GM12878 (cell line): ENCODE measurements at regions not wholly inside any gene's neighbourhood (a gene's known extent, or its start where the extent isn't known, plus 50 kb on each side); places are given as distances from the start of the nearest gene placed in this dataset.

Source experiments
- ATAC-seq: fragments of 200-7000 bp; cut with Tn5 transposase; 3 replicates; pipeline ENCODE4 v1.9.1; 2020; ENCODE audit warnings: mild to moderate bottlenecking, moderate library complexity
- BruUV-seq: library from RNA; stranded (reverse); fragments of 400-500 nt; replicated peaks from 2 replicates; lab custom pipeline; 2021; lab: Mats Ljungman, UMichigan
- CTCF ChIA-PET: fragments of 300-600 bp; sonication (Branson Sonifier 250); formaldehyde crosslinking; extraction: SDS; loops from one replicate; lab custom pipeline; 2021; ENCODE audit warnings: inconsistent platforms; lab: Yijun Ruan, JAX
- POLR2A ChIA-PET: fragments of 350-600 bp; formaldehyde crosslinking; extraction: SDS; loops from one replicate; lab custom pipeline; 2021; ENCODE audit warnings: inconsistent platforms; lab: Charles Lee
- RAD21 ChIA-PET: fragments of 300-600 bp; sonication (Branson Sonifier 250); formaldehyde crosslinking; loops from one replicate; lab custom pipeline; 2023; ENCODE audit warnings: antibody characterized with exemption; ENCODE audit not compliant: unreplicated experiment; lab: Charles Lee
- SMC1A ChIA-PET: fragments of 300-600 bp; sonication (Branson Sonifier 250); formaldehyde crosslinking; loops from one replicate; lab custom pipeline; 2023; ENCODE audit not compliant: unreplicated experiment, uncharacterized antibody; lab: Charles Lee
- DNase-seq: peaks from one replicate; pipeline ENCODE4 v3.0.0-alpha.2; 2011; ENCODE audit warnings: low read depth, low spot score
- FAIRE-seq: peaks from 3 replicates; lab custom pipeline; 2011; peaks lifted over from hg19 to GRCh38; lab: Jason Lieb, UNC
- H2AFZ ChIP-seq: 2 replicates; pipeline ENCODE4 v1.6.0; 2011; ENCODE audit warnings: low read depth, low read length, control low read depth; ENCODE audit not compliant: control insufficient read depth
- H3K27ac ChIP-seq: 2 replicates; pipeline ENCODE4 v1.5.1; 2011; ENCODE audit warnings: control low read depth; ENCODE audit not compliant: control insufficient read depth, insufficient read depth
- H3K27me3 ChIP-seq, 2 experiments: replicated peaks in 1 of 2; 2 replicates each; pipeline versions ENCODE4 v1.6.0 to v1.6.1; 2011; ENCODE audit warnings: low read length in 1 of 2; ENCODE audit not compliant: control insufficient read depth in 2 of 2, insufficient read depth in 2 of 2
- H3K36me3 ChIP-seq, 2 experiments: 2 replicates each; pipeline ENCODE4 v1.5.1; 2011; ENCODE audit warnings: low read length in 1 of 2; ENCODE audit not compliant: control insufficient read depth in 2 of 2, insufficient read depth in 2 of 2
- H3K4me1 ChIP-seq: 2 replicates; pipeline ENCODE4 v1.6.1; 2011; ENCODE audit warnings: mild to moderate bottlenecking, low read length, moderate library complexity, mixed read lengths; ENCODE audit not compliant: control insufficient read depth, insufficient read depth
- H3K4me2 ChIP-seq: 2 replicates; pipeline ENCODE4 v1.6.0; 2011; ENCODE audit warnings: control low read depth; ENCODE audit not compliant: control insufficient read depth, insufficient read depth
- H3K4me3 ChIP-seq: fragments of 200-600 bp; sonication (generic); 2 replicates; pipeline ENCODE4 v1.5.1; 2016
- H3K79me2 ChIP-seq: 2 replicates; pipeline ENCODE4 v1.6.0; 2011; ENCODE audit warnings: low read length; ENCODE audit not compliant: control insufficient read depth, insufficient read depth
- H3K9ac ChIP-seq: 2 replicates; pipeline ENCODE4 v1.8.0; 2011; ENCODE audit warnings: low read length, control low read depth, mixed read lengths; ENCODE audit not compliant: control insufficient read depth, insufficient read depth
- H3K9me3 ChIP-seq: replicated peaks from 3 replicates; pipeline ENCODE4 v1.5.1; 2011; ENCODE audit warnings: mild to moderate bottlenecking, low read length; ENCODE audit not compliant: control insufficient read depth, insufficient read depth
- H4K20me1 ChIP-seq: 2 replicates; pipeline ENCODE4 v1.6.0; 2011; ENCODE audit not compliant: control insufficient read depth, insufficient read depth
- BHLHE40 ChIP-seq, 2 experiments: fragments of 450-650 bp in 1 of 2; IDR thresholded peaks; 2 replicates each; pipeline ENCODE4 v1.6.1; 2011 to 2017; ENCODE audit warnings: low read depth in 2 of 2, borderline replicate concordance in 1 of 2, improper control_type of control experiment in 1 of 2, low read length in 1 of 2, mild to moderate bottlenecking in 1 of 2
- CHD2 ChIP-seq: IDR thresholded peaks from 2 replicates; pipeline ENCODE4 v1.6.1; 2011; ENCODE audit warnings: low read depth, low read length, improper control_type of control experiment, borderline replicate concordance
- FOXM1 ChIP-seq: IDR thresholded peaks from 2 replicates; pipeline ENCODE4 v1.6.1; 2012; ENCODE audit warnings: low read depth, mild to moderate bottlenecking, inconsistent platforms, low read length, moderate library complexity
- HCFC1 ChIP-seq: fragments of 150-350 bp; IDR thresholded peaks from 2 replicates; pipeline ENCODE4 v1.6.1; 2014; ENCODE audit warnings: low read length
- KLF5 ChIP-seq: fragments of 450-650 bp; IDR thresholded peaks from 2 replicates; pipeline ENCODE4 v1.6.1; 2014; ENCODE audit warnings: mild to moderate bottlenecking; ENCODE audit not compliant: partially characterized antibody
- NR2C2 ChIP-seq: IDR thresholded peaks from 2 replicates; pipeline ENCODE4 v1.6.1; 2011; ENCODE audit warnings: borderline replicate concordance, low read depth; ENCODE audit not compliant: control insufficient read depth, insufficient read length
- SPI1 ChIP-seq: IDR thresholded peaks from 2 replicates; pipeline ENCODE4 v1.6.1; 2011; ENCODE audit warnings: low read depth, mild to moderate bottlenecking, low read length, moderate library complexity, borderline replicate concordance; ENCODE audit not compliant: insufficient read depth
- TCF12 ChIP-seq: IDR thresholded peaks from 2 replicates; pipeline ENCODE4 v1.6.1; 2011; ENCODE audit warnings: low read depth, mild to moderate bottlenecking, low read length
- ZNF207 ChIP-seq: fragments of 450-650 bp; IDR thresholded peaks from 2 replicates; pipeline ENCODE4 v1.6.1; 2014; ENCODE audit warnings: antibody characterized with exemption, mild to moderate bottlenecking, borderline replicate concordance
- WGBS: methylation state at CpG from one replicate; pipeline ENCODE4 v1.1.6; 2016; ENCODE audit warnings: low lambda C conversion rate; ENCODE audit not compliant: insufficient replicate concordance, insufficient coverage; ENCODE audit errors: missing lambda C conversion rate; 5-methylcytosine and 5-hydroxymethylcytosine counted together
- in situ Hi-C: fragments of 300-500 bp; cut with MboI; formaldehyde crosslinking; loops from 9 replicates; pipeline ENCODE4 v1.14.3; 2018; ENCODE audit warnings: mixed read lengths
- intact Hi-C: fragments of 100-400 bp; cut with micrococcal nuclease; formaldehyde crosslinking; loops from one replicate; pipeline ENCODE4 v1.14.2; 2022; ENCODE audit not compliant: unreplicated experiment
- TF ChIP-seq, protein P1 (sequence below): fragments of 450-650 bp; IDR thresholded peaks from 2 replicates; pipeline ENCODE4 v1.6.1; 2017; ENCODE audit warnings: antibody characterized with exemption, mild to moderate bottlenecking, moderate library complexity

DNA sequence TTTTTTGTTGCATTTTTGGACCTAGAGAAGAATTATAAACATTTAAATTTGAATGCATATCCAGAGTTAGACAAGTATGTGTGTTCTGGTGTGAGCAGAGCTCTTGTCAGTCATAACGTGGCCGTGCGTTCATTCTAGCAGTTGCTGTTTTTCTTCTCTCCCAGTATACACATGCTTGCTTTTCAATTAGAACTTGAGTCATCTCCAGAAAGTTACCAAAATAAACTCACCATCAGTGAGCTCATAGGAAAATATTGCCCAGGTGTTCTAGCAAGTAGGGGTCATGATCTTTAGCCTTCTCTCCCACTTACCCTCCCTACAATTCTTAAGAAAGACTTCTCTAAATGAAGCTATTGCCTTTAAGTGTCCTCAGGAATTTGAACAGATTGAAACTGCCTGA is 247.5 kb upstream of the TUT7 start:
- Histone ChIP-seq H4K20me1 (no peaks in the 10 kb centered on the region), H3K27me3 (no peaks in the 10 kb centered on the region; a peak in 1 of 4 replicates), H3K9ac (no peak overlapping the region), H3K9me3 (no peaks in the 10 kb centered on the region), H2AFZ (no peak overlapping the region), H3K36me3 (no peaks in the 10 kb centered on the region), H3K4me2 (no peak overlapping the region), H3K4me3 (no peak overlapping the region), H3K27ac (no peak overlapping the region), H3K4me1 (no peaks in the 10 kb centered on the region), H3K79me2 (no peaks in the 10 kb centered on the region)
- ChIA-PET RAD21 (no interaction called here), POLR2A (no interaction called here), CTCF (interaction anchor here (1.3 kb wide), 1 partner anchor 113 kb away, joined by 3 read pairs; no protein-coding TSS in a partner anchor), SMC1A (no interaction called here)
- intact Hi-C loops (no loop called here), in situ Hi-C loops (no loop called here)
- no peak for ATAC-seq
- BruUV-seq: no TSS peak
- FAIRE-seq: no peak
- DNase-seq: no peak
- no peak for TF ChIP-seq TCF12
- 31% methylated on average over 3 of the region's 3 CpGs for WGBS

DNA sequence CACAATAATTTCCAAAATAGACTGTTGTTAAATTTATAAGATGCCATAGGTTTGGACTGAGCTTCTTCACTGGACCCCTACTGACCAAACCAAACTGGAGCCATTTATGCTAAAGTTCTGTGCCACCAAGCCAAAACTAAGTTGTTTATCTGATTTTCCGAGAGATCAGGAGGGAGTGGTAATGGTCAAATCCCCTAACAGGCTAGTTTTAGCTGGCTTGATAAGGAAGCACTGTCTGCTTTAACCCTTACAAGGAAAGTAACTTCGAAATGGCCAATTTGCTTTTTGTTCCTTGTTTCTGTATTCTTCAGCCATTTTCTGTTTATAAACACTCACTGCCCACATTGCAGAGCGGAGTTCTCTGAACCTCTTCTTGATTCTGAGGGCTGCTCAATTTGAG is 246.8 kb upstream of the TUT7 start:
- POLR2A ChIA-PET: no interaction called here
- FAIRE-seq: no peak

More for the DNA sequence above, 246.8 kb upstream of the TUT7 start:
- H3K36me3 ChIP-seq: no peaks in the 10 kb centered on the region
- intact Hi-C loops (no loop called here), in situ Hi-C loops (no loop called here)
- no peak for DNase-seq
- no peak overlapping the region for H3K4me2 ChIP-seq
- H3K4me3 ChIP-seq: no peak overlapping the region
- ChIA-PET CTCF (no interaction called here), SMC1A (no interaction called here), RAD21 (no interaction called here)
- no peak for ATAC-seq
- no peaks in the 10 kb centered on the region for H3K9me3 ChIP-seq
- no peaks in the 10 kb centered on the region; a peak in 1 of 4 replicates for H3K27me3 ChIP-seq
- TF ChIP-seq BHLHE40 (IDR thresholded peaks at IDR 0.05; ENCODE audit: borderline replicate concordance in 1 of 2, low read depth in 2 of 2, low read length in 1 of 2): no peak
- TF ChIP-seq NR2C2: no peak
- TF ChIP-seq HCFC1: no peak
- no peak for TF ChIP-seq SPI1
- TF ChIP-seq, protein P1, sequence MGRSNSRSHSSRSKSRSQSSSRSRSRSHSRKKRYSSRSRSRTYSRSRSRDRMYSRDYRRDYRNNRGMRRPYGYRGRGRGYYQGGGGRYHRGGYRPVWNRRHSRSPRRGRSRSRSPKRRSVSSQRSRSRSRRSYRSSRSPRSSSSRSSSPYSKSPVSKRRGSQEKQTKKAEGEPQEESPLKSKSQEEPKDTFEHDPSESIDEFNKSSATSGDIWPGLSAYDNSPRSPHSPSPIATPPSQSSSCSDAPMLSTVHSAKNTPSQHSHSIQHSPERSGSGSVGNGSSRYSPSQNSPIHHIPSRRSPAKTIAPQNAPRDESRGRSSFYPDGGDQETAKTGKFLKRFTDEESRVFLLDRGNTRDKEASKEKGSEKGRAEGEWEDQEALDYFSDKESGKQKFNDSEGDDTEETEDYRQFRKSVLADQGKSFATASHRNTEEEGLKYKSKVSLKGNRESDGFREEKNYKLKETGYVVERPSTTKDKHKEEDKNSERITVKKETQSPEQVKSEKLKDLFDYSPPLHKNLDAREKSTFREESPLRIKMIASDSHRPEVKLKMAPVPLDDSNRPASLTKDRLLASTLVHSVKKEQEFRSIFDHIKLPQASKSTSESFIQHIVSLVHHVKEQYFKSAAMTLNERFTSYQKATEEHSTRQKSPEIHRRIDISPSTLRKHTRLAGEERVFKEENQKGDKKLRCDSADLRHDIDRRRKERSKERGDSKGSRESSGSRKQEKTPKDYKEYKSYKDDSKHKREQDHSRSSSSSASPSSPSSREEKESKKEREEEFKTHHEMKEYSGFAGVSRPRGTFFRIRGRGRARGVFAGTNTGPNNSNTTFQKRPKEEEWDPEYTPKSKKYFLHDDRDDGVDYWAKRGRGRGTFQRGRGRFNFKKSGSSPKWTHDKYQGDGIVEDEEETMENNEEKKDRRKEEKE: no peak
- TF ChIP-seq CHD2: no peak
- TF ChIP-seq ZNF207: no peak
- no peak for TF ChIP-seq FOXM1
- no peak for TF ChIP-seq KLF5
- BruUV-seq: no TSS peak
- no peak overlapping the region for H3K27ac ChIP-seq
- 0% methylated on average over 3 of the region's 3 CpGs for whole genome bisulfite sequencing
- no peaks in the 10 kb centered on the region for H4K20me1 ChIP-seq
- no peaks in the 10 kb centered on the region for H3K79me2 ChIP-seq
- H3K9ac ChIP-seq: no peak overlapping the region
- no peak overlapping the region for H2AFZ ChIP-seq
- H3K4me1 ChIP-seq: no peaks in the 10 kb centered on the region
